ENCODE measurements at regions not wholly inside any gene's neighbourhood (a gene's known extent, or its start where the extent isn't known, plus 50 kb on each side); places are given as distances from the start of the nearest gene placed in this dataset.
"Not testable (repeated sequence)": the region's sequence is repeated elsewhere in the genome, so short reads cannot be mapped to it uniquely, and the experiment has no call there.

DNA sequence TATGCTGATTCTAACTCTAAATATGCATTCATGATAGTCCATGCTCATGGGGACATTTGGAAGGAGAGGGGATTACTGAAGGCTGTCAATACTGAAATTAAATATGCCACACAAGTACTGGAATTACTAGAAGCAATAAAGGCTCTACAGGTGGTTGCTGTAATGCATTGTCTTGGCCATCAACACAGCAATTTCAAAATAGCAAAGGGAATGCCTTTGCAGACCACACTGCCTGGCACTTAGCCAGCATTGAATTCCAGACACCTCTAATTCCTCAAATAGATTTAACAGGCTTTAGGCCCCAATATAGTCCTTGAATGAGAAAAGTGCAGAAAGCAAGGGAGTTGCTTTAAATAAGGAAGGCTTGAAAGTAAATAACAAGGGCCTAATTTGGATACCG lies 115.8 kb upstream of the PLCL2 start:
- intact Hi-C loops (cut with DNase I) = no loop called here
- ATAC-seq (no peak), DNase-seq (no peak)
- H3K27ac ChIP-seq = no peak overlapping the region
- H3K36me3 ChIP-seq = no peaks in the 10 kb centered on the region
- H3K27me3 ChIP-seq (ENCODE audit: low read depth) = no peaks in the 10 kb centered on the region
- TF ChIP-seq, protein P1, sequence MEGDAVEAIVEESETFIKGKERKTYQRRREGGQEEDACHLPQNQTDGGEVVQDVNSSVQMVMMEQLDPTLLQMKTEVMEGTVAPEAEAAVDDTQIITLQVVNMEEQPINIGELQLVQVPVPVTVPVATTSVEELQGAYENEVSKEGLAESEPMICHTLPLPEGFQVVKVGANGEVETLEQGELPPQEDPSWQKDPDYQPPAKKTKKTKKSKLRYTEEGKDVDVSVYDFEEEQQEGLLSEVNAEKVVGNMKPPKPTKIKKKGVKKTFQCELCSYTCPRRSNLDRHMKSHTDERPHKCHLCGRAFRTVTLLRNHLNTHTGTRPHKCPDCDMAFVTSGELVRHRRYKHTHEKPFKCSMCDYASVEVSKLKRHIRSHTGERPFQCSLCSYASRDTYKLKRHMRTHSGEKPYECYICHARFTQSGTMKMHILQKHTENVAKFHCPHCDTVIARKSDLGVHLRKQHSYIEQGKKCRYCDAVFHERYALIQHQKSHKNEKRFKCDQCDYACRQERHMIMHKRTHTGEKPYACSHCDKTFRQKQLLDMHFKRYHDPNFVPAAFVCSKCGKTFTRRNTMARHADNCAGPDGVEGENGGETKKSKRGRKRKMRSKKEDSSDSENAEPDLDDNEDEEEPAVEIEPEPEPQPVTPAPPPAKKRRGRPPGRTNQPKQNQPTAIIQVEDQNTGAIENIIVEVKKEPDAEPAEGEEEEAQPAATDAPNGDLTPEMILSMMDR (IDR thresholded peaks at IDR 0.05) = no peak
- H3K9me3 ChIP-seq = no peaks in the 10 kb centered on the region
- H3K4me1 ChIP-seq = no peaks in the 10 kb centered on the region
- H3K4me3 ChIP-seq = no peak overlapping the region

- Histone ChIP-seq H3K27me3 (ENCODE audit: low read depth) (no peaks in the 10 kb centered on the region), H3K36me3 (no peaks in the 10 kb centered on the region), H3K4me1 (no peaks in the 10 kb centered on the region), H3K4me3 (no peak overlapping the region), H3K27ac (no peak overlapping the region), H3K9me3 (no peaks in the 10 kb centered on the region)
- TF ChIP-seq, protein P1 (IDR thresholded peaks at IDR 0.05) = no peak
- intact Hi-C loops (cut with DNase I) = no loop called here
- DNase-seq (no peak), ATAC-seq (no peak)
Measured at GRCh38 chr3:16769525-16769924, 115.2 kb upstream of the PLCL2 start.

GRCh38 chr3:16770021-16770420 lies 114.7 kb upstream of the PLCL2 start:
- Histone ChIP-seq H3K36me3 (no peaks in the 10 kb centered on the region), H3K4me3 (no peak overlapping the region), H3K27ac (no peak overlapping the region), H3K9me3 (no peaks in the 10 kb centered on the region), H3K4me1 (no peaks in the 10 kb centered on the region), H3K27me3 (ENCODE audit: low read depth) (no peaks in the 10 kb centered on the region)
- TF ChIP-seq, protein P1 (IDR thresholded peaks at IDR 0.05) = no peak
- DNase-seq (no peak), ATAC-seq (no peak)
- intact Hi-C loops (cut with DNase I) = no loop called here

DNA sequence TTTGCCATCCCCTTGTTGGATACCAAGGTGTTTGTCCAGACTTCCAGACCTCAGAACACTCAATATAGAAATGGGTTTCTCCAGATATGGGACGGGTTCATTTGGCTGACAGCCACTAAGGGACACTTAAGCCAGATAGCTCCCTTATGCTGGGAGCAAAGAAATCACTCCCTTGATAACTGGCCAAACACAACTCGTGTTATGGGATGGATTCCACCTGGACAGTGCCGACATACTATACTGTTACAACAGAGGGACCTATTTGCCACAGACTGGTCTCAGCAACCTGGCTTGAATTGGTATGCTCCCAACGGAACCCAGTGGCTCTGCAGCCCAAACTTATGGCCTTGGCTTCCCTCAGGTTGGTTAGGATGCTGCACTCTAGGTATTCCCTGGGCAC lies 114.0 kb upstream of the PLCL2 start:
- DNase-seq = no peak
- TF ChIP-seq, protein P1 (IDR thresholded peaks at IDR 0.05) = no peak
- intact Hi-C loops (cut with DNase I) = no loop called here

DNA sequence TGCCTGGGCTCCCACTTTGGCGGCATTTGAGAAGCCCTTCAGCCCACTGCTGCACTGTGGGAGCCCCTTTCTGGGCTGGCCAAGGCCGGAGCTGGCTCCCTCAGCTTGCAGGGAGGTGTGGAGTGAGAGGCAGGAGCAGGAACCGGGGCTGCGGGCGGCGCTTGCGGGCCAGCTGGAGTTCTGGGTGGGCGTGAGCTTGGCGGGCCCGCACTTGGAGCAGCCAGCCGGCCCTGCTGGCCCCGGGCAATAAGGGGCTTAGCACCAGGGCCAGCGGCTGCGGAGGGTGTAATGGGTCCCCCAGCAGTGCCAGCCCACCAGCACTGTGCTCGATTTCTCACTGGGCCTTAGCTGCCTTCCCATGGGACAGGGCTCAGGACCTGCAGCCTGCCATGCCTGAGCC lies 111.2 kb upstream of the PLCL2 start:
- H3K27me3 ChIP-seq (ENCODE audit: low read depth); DNase-seq; ATAC-seq; H3K36me3 ChIP-seq; H3K4me3 ChIP-seq; H3K9me3 ChIP-seq; intact Hi-C loops (cut with DNase I); H3K27ac ChIP-seq; H3K4me1 ChIP-seq: not testable (repeated sequence)

More for the DNA sequence above, 114.0 kb upstream of the PLCL2 start:
- ATAC-seq = peak in 1 of 2 donors; percentile 9
- H3K9me3 ChIP-seq = no peaks in the 10 kb centered on the region
- no peak overlapping the region for H3K27ac ChIP-seq
- no peaks in the 10 kb centered on the region for H3K36me3 ChIP-seq
- H3K27me3 ChIP-seq (ENCODE audit: low read depth) = no peaks in the 10 kb centered on the region
- H3K4me1 ChIP-seq = no peaks in the 10 kb centered on the region
- H3K4me3 ChIP-seq = no peak overlapping the region

DNA sequence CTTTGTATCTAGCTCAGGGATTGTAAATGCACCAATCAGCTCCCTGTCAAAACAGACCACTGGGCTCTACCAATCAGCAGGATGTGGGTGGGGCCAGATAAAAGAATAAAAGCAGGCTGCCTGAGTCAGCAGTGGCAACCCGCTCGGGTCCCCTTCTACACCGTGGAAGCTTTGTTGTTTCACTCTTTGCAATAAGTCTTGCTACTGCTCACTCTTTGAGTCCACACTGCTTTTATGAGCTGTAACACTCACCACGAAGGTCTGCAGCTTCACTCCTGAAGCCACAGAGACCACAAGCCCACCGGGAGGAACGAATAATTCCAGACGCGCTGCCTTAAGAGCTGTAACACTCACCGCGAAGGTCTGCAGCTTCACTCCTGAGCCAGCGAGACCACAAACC lies 110.2 kb upstream of the PLCL2 start:
- ATAC-seq; H3K4me3 ChIP-seq; DNase-seq; H3K27ac ChIP-seq; H3K9me3 ChIP-seq; H3K27me3 ChIP-seq (ENCODE audit: low read depth); intact Hi-C loops (cut with DNase I); H3K4me1 ChIP-seq; H3K36me3 ChIP-seq: not testable (repeated sequence)

GRCh38 chr3:16784973-16785372 lies 99.8 kb upstream of the PLCL2 start:
- Histone ChIP-seq H3K9me3 (no peaks in the 10 kb centered on the region), H3K27ac (no peak overlapping the region), H3K4me3 (no peak overlapping the region), H3K4me1 (no peaks in the 10 kb centered on the region), H3K36me3 (no peaks in the 10 kb centered on the region), H3K27me3 (ENCODE audit: low read depth) (no peaks in the 10 kb centered on the region)
- TF ChIP-seq, protein P1 (IDR thresholded peaks at IDR 0.05) = no peak
- intact Hi-C loops (cut with DNase I) = no loop called here
- DNase-seq (no peak), ATAC-seq (no peak)

All from lower lobe of right lung (tissue), 2 donors.